ENCODE measurements at regions not wholly inside any gene's neighbourhood (a gene's known extent, or its start where the extent isn't known, plus 50 kb on each side); places are given as distances from the start of the nearest gene placed in this dataset.
A peak's percentile ranks its signal among the peaks of the same experiment; 100 is the strongest.

DNA sequence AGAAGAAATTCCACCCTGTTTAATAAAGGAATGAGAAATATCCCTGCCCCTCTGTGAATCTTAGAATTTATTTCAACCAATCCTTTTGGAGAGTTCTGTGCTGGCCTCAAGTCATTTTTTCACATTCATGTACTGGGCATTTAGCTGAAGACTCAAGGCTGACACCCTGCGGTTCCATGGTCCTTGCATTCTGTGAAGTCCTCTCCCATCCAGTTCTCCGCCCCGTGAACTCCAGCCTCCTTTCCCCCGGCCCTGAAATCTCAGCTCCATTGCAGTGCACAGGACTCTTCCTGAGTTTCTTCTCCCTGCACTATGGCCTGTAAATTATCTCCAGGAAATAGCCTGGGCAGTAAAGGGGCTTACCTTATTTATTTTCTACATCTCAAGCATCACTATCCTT, 183.0 kb upstream of the KCND2 start:
- H3K4me3 ChIP-seq (ENCODE audit: low read length), result no peak overlapping the region
- peak; percentile 26 for DNase-seq (ENCODE audit: low read depth)
- TF ChIP-seq, protein P1, sequence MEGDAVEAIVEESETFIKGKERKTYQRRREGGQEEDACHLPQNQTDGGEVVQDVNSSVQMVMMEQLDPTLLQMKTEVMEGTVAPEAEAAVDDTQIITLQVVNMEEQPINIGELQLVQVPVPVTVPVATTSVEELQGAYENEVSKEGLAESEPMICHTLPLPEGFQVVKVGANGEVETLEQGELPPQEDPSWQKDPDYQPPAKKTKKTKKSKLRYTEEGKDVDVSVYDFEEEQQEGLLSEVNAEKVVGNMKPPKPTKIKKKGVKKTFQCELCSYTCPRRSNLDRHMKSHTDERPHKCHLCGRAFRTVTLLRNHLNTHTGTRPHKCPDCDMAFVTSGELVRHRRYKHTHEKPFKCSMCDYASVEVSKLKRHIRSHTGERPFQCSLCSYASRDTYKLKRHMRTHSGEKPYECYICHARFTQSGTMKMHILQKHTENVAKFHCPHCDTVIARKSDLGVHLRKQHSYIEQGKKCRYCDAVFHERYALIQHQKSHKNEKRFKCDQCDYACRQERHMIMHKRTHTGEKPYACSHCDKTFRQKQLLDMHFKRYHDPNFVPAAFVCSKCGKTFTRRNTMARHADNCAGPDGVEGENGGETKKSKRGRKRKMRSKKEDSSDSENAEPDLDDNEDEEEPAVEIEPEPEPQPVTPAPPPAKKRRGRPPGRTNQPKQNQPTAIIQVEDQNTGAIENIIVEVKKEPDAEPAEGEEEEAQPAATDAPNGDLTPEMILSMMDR (conservative IDR thresholded peaks at IDR 0.05; ENCODE audit: low read length), result peak; percentile 41

DNA sequence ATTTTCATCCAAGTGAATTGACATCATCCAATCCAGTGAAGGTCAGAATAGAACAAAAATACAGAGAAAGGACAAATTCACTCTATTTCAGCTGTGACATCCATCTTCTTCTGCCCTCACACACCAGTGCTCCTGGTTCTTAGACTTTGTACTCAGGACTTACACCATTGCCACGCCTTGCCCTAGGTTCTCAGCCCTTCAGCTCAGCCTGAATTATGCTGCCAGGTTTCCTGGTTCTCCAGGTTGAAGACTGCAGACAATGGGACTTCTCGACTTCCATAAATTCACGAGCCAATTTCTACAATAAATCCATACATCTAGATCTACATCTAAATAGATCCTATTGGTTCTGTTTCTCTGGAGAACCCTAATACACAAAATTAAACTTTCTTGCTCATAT, 181.2 kb upstream of the KCND2 start:
- TF ChIP-seq, protein P1 (conservative IDR thresholded peaks at IDR 0.05; ENCODE audit: low read length), result no peak
- DNase-seq (ENCODE audit: low read depth), result no peak
- no peak overlapping the region for H3K4me3 ChIP-seq (ENCODE audit: low read length)

DNA sequence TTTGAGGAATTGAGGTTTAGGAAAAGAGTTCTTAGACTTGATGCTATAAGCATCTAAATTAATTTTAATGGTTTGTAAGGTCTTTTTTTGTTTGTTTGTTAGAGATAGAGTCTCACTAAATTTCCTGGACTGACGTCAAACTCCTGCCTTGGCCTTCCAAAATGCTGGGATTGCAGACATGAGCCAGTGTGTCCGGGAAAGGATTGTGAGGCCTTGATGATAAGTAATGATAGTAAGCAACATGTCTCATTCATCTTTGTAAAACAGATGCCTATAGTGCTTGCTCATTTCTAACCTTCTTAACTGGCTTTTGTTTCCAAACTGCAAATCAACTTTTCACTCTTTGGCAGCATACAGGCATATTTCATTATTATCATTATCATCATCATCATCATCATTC, 176.0 kb upstream of the KCND2 start:
- H3K4me3 ChIP-seq (ENCODE audit: low read length), result no peak overlapping the region
- no peak for DNase-seq (ENCODE audit: low read depth)
- TF ChIP-seq, protein P1 (conservative IDR thresholded peaks at IDR 0.05; ENCODE audit: low read length), result no peak

DNA sequence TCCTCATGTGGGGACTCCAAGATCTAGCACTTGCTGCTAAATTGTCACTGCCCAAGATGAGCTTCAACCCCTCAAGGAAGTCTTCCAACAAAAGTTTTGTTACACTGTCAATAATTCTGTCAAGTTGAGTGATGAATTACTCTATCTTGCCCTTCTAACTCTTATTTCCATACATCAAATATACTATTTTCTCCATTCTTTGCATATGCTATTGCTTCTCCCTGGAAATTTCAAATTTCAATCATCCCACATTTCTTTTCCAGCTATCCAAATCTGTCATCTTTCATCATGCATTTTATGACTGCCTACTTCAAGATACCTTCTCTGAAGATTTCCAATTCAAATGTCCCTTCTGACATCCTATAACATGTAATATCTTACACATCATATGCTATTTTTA, 175.2 kb upstream of the KCND2 start:
- no peak overlapping the region for H3K4me3 ChIP-seq (ENCODE audit: low read length)
- TF ChIP-seq, protein P1 (conservative IDR thresholded peaks at IDR 0.05; ENCODE audit: low read length), result no peak
- no peak for DNase-seq (ENCODE audit: low read depth)

DNA sequence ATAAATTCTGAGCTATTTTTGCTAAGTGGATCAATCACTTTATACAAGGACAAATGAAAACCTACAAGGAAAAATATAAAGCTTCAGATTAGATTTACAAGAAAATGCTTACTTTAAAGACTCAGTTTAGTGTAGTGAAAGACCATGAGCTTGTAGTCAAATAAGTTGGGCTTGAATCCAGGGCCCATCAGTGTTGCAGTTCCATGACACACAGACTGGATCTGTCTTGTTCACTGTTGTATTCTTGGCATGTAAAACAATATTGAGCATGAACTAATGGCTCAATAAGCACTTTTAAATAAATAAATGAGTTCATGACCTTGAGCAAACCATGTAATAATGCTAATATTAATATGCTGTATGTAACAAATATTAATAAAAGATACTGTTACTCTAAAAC, 164.6 kb upstream of the KCND2 start:
- no peak overlapping the region for H3K4me3 ChIP-seq (ENCODE audit: low read length)
- TF ChIP-seq, protein P1 (conservative IDR thresholded peaks at IDR 0.05; ENCODE audit: low read length), result no peak
- no peak for DNase-seq (ENCODE audit: low read depth)

DNA sequence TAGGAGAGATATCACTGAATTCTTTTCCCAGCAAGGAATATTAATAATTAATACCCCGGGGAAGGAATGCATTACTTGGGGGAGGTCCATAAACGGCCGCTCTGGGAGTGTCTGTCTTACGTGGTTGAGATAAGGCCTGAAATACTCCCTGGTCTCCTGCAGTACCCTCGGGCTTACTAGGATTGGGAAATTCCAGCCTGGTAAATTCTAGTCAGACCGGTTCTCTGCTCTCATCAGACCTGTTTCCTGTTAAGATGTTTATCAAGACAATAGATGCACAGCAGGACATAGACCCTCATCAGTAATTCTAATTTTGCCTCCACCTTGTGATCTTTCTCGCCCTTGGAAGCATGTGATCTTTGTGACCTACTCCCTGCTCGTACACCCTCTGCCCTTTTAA, 162.8 kb upstream of the KCND2 start:
- TF ChIP-seq, protein P1 (conservative IDR thresholded peaks at IDR 0.05; ENCODE audit: low read length), result no peak
- H3K4me3 ChIP-seq (ENCODE audit: low read length), result no peak overlapping the region
- no peak for DNase-seq (ENCODE audit: low read depth)

DNA sequence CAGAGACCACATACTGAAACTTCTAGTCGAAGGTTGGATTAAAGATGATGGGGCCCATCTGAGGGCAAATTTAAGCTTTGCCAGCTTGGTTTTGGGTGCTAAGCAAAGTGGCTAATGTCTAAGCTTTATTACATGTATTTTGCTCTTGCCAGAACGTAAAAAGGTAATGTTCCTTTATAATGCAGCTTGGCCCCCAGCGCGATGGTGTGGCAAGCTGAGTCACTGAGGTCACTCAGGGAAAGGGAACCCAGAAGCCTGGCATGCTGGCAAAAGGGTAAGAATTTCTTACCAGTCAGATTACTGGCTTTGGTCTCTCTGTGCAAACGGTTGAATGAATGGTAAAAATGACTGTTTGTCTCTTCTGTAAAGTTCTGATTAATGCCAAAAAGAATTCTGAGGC, 158.3 kb upstream of the KCND2 start:
- no peak overlapping the region for H3K4me3 ChIP-seq (ENCODE audit: low read length)
- TF ChIP-seq, protein P1 (conservative IDR thresholded peaks at IDR 0.05; ENCODE audit: low read length), result no peak
- DNase-seq (ENCODE audit: low read depth), result no peak
